ENCODE measurements at regions not wholly inside any gene's neighbourhood (a gene's known extent, or its start where the extent isn't known, plus 50 kb on each side); places are given as distances from the start of the nearest gene placed in this dataset.

GRCh38 chr1:221644145-221644448 is 97.8 kb downstream of the DUSP10 start:
- TF ChIP-seq CSRNP3 (CRISPR knock-in tag; IDR thresholded peaks at IDR 0.05), result no peak
- TF ChIP-seq ZC3H10 (CRISPR knock-in tag; IDR thresholded peaks at IDR 0.05), result no peak
- TF ChIP-seq POU6F1 (CRISPR knock-in tag; IDR thresholded peaks at IDR 0.05; ENCODE audit: borderline replicate concordance, low read depth), result no peak
- TF ChIP-seq GLIS3 (CRISPR knock-in tag; IDR thresholded peaks at IDR 0.05), result no peak
- no peak for TF ChIP-seq TOX (CRISPR knock-in tag; IDR thresholded peaks at IDR 0.05; ENCODE audit: borderline replicate concordance)
- no peak for TF ChIP-seq ISL1 (CRISPR knock-in tag; IDR thresholded peaks at IDR 0.05)
- no peak for TF ChIP-seq CREB5 (CRISPR knock-in tag; IDR thresholded peaks at IDR 0.05; ENCODE audit: low read depth)
- no peak for TF ChIP-seq ZFP3 (CRISPR knock-in tag; IDR thresholded peaks at IDR 0.05)
- no peak for TF ChIP-seq PPARA (CRISPR knock-in tag; IDR thresholded peaks at IDR 0.05; ENCODE audit: borderline replicate concordance)
- no peak for TF ChIP-seq ARNTL (CRISPR knock-in tag; IDR thresholded peaks at IDR 0.05; ENCODE audit: borderline replicate concordance, low read depth)
- no peak for ATAC-seq

- no peak for TF ChIP-seq ISL1 (CRISPR knock-in tag; IDR thresholded peaks at IDR 0.05)
- no peak for TF ChIP-seq PPARA (CRISPR knock-in tag; IDR thresholded peaks at IDR 0.05; ENCODE audit: borderline replicate concordance)
- TF ChIP-seq CSRNP3 (CRISPR knock-in tag; IDR thresholded peaks at IDR 0.05), result no peak
- no peak for TF ChIP-seq ESRRG (CRISPR knock-in tag; IDR thresholded peaks at IDR 0.05)
- TF ChIP-seq CREB5 (CRISPR knock-in tag; IDR thresholded peaks at IDR 0.05; ENCODE audit: low read depth), result no peak
- no peak for TF ChIP-seq ZNF8 (CRISPR knock-in tag; IDR thresholded peaks at IDR 0.05)
- no peak for TF ChIP-seq ARNTL (CRISPR knock-in tag; IDR thresholded peaks at IDR 0.05; ENCODE audit: borderline replicate concordance, low read depth)
- no peak for TF ChIP-seq RARB (CRISPR knock-in tag; IDR thresholded peaks at IDR 0.05)
- no peak for TF ChIP-seq CSDC2 (CRISPR knock-in tag; IDR thresholded peaks at IDR 0.05)
- TF ChIP-seq OSR1 (CRISPR knock-in tag; IDR thresholded peaks at IDR 0.05), result no peak
- TF ChIP-seq TCF4 (CRISPR knock-in tag; IDR thresholded peaks at IDR 0.05; ENCODE audit: borderline replicate concordance), result no peak
- peak; percentile 30; the same call in 1 of the 3 replicates for ATAC-seq
These were observed 97.1 kb downstream of the DUSP10 start for GRCh38 chr1:221644663-221645258.

- ATAC-seq, result no peak
- TF ChIP-seq BACH2 (CRISPR knock-in tag; IDR thresholded peaks at IDR 0.05; ENCODE audit: borderline replicate concordance), result no peak
- no peak for TF ChIP-seq PATZ1 (CRISPR knock-in tag; IDR thresholded peaks at IDR 0.05; ENCODE audit: borderline replicate concordance)
- no peak for TF ChIP-seq ZNF565 (CRISPR knock-in tag; conservative IDR thresholded peaks at IDR 0.05; ENCODE audit: low read depth)
- no peak for TF ChIP-seq ESRRG (CRISPR knock-in tag; IDR thresholded peaks at IDR 0.05)
- TF ChIP-seq TOX (CRISPR knock-in tag; IDR thresholded peaks at IDR 0.05; ENCODE audit: borderline replicate concordance), result no peak
- no peak for TF ChIP-seq ZFP3 (CRISPR knock-in tag; IDR thresholded peaks at IDR 0.05)
- TF ChIP-seq OSR1 (CRISPR knock-in tag; IDR thresholded peaks at IDR 0.05), result no peak
- no peak for TF ChIP-seq ZFP30 (CRISPR knock-in tag; IDR thresholded peaks at IDR 0.05)
- TF ChIP-seq CSDC2 (CRISPR knock-in tag; IDR thresholded peaks at IDR 0.05), result no peak
- TF ChIP-seq CREB5 (CRISPR knock-in tag; IDR thresholded peaks at IDR 0.05; ENCODE audit: low read depth), result no peak
- TF ChIP-seq RARB (CRISPR knock-in tag; IDR thresholded peaks at IDR 0.05), result no peak
- no peak for TF ChIP-seq TCF4 (CRISPR knock-in tag; IDR thresholded peaks at IDR 0.05; ENCODE audit: borderline replicate concordance)
- TF ChIP-seq ZC3H10 (CRISPR knock-in tag; IDR thresholded peaks at IDR 0.05), result no peak
- TF ChIP-seq SNAI2 (CRISPR knock-in tag; IDR thresholded peaks at IDR 0.05), result no peak
- TF ChIP-seq POU6F1 (CRISPR knock-in tag; IDR thresholded peaks at IDR 0.05; ENCODE audit: borderline replicate concordance, low read depth), result no peak
These were observed 93.7 kb downstream of the DUSP10 start for GRCh38 chr1:221648201-221648600.
